Heart left ventricle (tissue), 16 donors: ENCODE measurements at regions not wholly inside any gene's neighbourhood (a gene's known extent, or its start where the extent isn't known, plus 50 kb on each side); places are given as distances from the start of the nearest gene placed in this dataset.

Experiments used
- ATAC-seq, 4 donors: fragments of 200-7000 bp; cut with Tn5 transposase; one replicate each; pipeline ENCODE4 v1.9.1; 2020 to 2022; ENCODE audit warnings: moderate library complexity in 4 of 4, mild to moderate bottlenecking in 3 of 4, moderate number of reproducible peaks in 1 of 4
- DNase-seq, 5 donors: peaks; one replicate each; pipeline ENCODE4 v3.0.0-alpha.2; 2020
- H3K27ac ChIP-seq, 12 donors: fragments of 200-600 bp; sonication (generic) in 4 of 12; one replicate each; pipeline versions ENCODE4 v1.5.0 to v1.8.0; 2016 to 2022; ENCODE audit warnings: mild to moderate bottlenecking in 2 of 12
- H3K27me3 ChIP-seq, 9 donors: fragments of 200-600 bp; sonication (generic) in 2 of 9; one replicate each; pipeline versions ENCODE4 v1.5.1 to v1.8.0; 2016 to 2022; ENCODE audit warnings: mild to moderate bottlenecking in 3 of 9
- H3K36me3 ChIP-seq, 9 donors: fragments of 200-600 bp; sonication (generic) in 2 of 9; one replicate each; pipeline versions ENCODE4 v1.5.0 to v1.8.0; 2018 to 2022; ENCODE audit warnings: mild to moderate bottlenecking in 2 of 9
- H3K4me1 ChIP-seq, 12 donors: fragments of 200-600 bp; sonication (generic) in 4 of 12; one replicate each; pipeline versions ENCODE4 v1.5.0 to v1.8.0; 2016 to 2022; ENCODE audit warnings: mild to moderate bottlenecking in 3 of 12
- H3K4me3 ChIP-seq, 12 donors: fragments of 200-600 bp; sonication (generic) in 4 of 12; one replicate each; pipeline versions ENCODE4 v1.5.0 to v1.8.0; 2017 to 2022; ENCODE audit warnings: mild to moderate bottlenecking in 9 of 12, moderate library complexity in 4 of 12
- H3K9me3 ChIP-seq, 12 donors: fragments of 200-600 bp; sonication (generic) in 4 of 12; one replicate each; pipeline versions ENCODE4 v1.5.0 to v1.8.0; 2016 to 2022; ENCODE audit warnings: mild to moderate bottlenecking in 1 of 12
- CTCF ChIP-seq, 12 donors: fragments of 200-600 bp; sonication (generic) in 4 of 12; IDR thresholded peaks; one replicate each; pipeline versions ENCODE4 v1.5.0 to v1.8.0; 2018 to 2022; ENCODE audit warnings: antibody characterized with exemption in 12 of 12, mild to moderate bottlenecking in 5 of 12
- POLR2A ChIP-seq, 2 donors: fragments of 450-650 bp; IDR thresholded peaks; one replicate each; pipeline ENCODE4 v1.6.1; 2017; ENCODE audit warnings: antibody characterized with exemption in 2 of 2, mild to moderate bottlenecking in 2 of 2, moderate library complexity in 2 of 2
- WGBS, 4 donors: extraction: QIAGEN DNeasy Blood & Tissue Kit in 2 of 4; methylation state at CpG; one replicate each; pipeline versions ENCODE4 v1.1.5 to v1.1.7; 2013 to 2018; 5-methylcytosine and 5-hydroxymethylcytosine counted together
- intact Hi-C, 10 donors: fragments of 100-400 bp; cut with DNase I; formaldehyde crosslinking; loops; one replicate each; pipeline versions ENCODE4 v1.11.1 to v1.14.2; 2022
- donor health status: ischemic (EF 13 %, LVEDD 7.1; RV severe dilation, severe dysfunction).
- donor health status: healthy with polysubstance abuse.
- donor health status: DM: no; HTN: yes; CAD: no.
- donor health status: DM: no; HTN: no; CAD: no.
- donor health status: ischemic (EF 25% LVEDD 6.9; RV normal size, moderate dysfunction).
- donor health status: ischemic (EF 25% LVEDD 5.7; RV mildly dilated, moderate dysfunction).
- donor health status: healthy.
- donor health status: DM: yes; HTN: yes; CAD: no.
- donor health status: ischemic (EF 35%, LVEDD 5.7; RV mildly dilated, moderate dysfunction).
- donor health status: nonischemic (EF 11% LVEDD 7.7; RV severe dilation, severe dysfunction).
- donor health status: DM: yes; HTN: yes; CAD: no.
- donor health status: PGD.
- donor health status: ischemic (EF 29% LVEDD 5.4; RV normal size, mild dysfunction).
- donor health status: nonischemic (EF 23%, LVEDD 6.1; RV moderate dilation, normal function).

DNA sequence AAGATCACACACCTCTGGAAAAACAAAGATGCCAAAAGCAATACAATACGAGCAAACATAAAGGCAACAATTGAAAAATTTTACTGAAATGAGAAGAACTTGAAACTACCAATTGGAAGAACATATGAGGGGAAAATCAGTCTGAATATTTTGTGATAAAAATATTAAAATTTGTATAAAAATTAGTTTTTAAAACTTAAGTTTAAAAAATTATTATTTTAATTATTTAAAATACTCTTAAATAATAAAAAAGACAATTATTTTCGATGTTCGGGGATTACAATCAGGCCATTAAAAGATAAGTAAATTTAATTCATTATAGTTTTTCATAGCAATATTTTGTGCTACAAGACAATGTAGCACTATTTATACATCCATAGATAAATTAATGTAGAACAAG is 1239.3 kb downstream of the AMY1C start:
- no peaks in the 10 kb centered on the region for H3K4me1 ChIP-seq
- ATAC-seq (no peak), DNase-seq (no peak)
- H3K36me3 ChIP-seq: no peaks in the 10 kb centered on the region
- H3K9me3 ChIP-seq: peaks cover 0 to 20% (median 5%) of the 10 kb centered on the region in 12 donors
- intact Hi-C loops: no loop called here
- no peak overlapping the region for H3K4me3 ChIP-seq
- WGBS, 4 donors: 87 to 90% (median 89%) methylated on average over 3 of the region's 3 CpGs
- no peaks in the 10 kb centered on the region for H3K27me3 ChIP-seq
- TF ChIP-seq CTCF (IDR thresholded peaks at IDR 0.05): no peak
- TF ChIP-seq POLR2A (IDR thresholded peaks at IDR 0.05): no peak
- H3K27ac ChIP-seq: no peak overlapping the region

DNA sequence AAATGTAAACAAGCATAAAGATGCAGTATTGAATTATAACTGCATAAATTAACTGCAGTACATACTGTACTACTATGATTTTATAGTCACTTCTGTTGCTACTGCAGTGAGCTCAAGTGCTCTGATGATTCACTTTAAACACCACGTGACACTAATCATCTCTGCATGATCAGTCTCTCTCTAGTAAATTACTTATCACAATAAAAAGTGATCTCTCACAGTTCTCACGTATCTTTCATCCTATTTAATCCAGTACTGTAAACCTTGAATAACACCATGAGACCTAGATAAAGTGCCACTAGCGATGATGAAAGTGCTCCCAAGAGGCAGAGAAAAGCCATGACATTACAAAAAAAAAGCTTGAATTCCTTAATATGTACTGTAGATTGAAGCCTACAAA is 1242.0 kb downstream of the AMY1C start:
- ATAC-seq: no peak
- 37 to 53% (median 47%) methylated on average over 3 of the region's 3 CpGs for WGBS, 4 donors
- peaks cover 0 to 8% (median 0%) of the 10 kb centered on the region in 12 donors for H3K9me3 ChIP-seq
- no peak overlapping the region for H3K27ac ChIP-seq
- H3K4me1 ChIP-seq: no peaks in the 10 kb centered on the region
- no peak overlapping the region for H3K4me3 ChIP-seq
- TF ChIP-seq POLR2A (IDR thresholded peaks at IDR 0.05): no peak
- no peak for TF ChIP-seq CTCF (IDR thresholded peaks at IDR 0.05)
- intact Hi-C loops: no loop called here
- no peak for DNase-seq
- H3K27me3 ChIP-seq: no peaks in the 10 kb centered on the region
- no peaks in the 10 kb centered on the region for H3K36me3 ChIP-seq

DNA sequence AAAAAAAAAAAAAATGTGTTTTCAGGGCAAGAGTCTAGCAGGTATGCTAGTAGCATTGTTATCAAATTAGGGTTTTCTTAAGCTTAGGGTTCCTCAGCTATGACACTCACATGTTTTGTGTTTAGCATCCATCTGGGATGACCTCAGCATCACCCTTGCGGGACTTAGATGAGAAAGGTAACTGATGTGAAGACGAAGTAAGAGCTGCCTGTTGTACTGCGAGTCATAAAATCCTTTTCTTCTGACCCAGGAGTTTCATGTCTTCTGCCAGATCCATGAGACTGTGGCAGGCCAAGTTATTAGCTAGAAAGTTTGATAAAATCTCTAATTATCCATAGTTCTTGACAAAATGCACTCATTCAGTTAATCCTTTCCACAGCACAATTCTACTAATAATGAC is 1251.1 kb downstream of the AMY1C start:
- peaks cover 0 to 6% (median 0%) of the 10 kb centered on the region in 12 donors for H3K9me3 ChIP-seq
- no peak for ATAC-seq
- no peaks in the 10 kb centered on the region for H3K36me3 ChIP-seq
- 49 to 57% (median 54%) methylated on average over 3 of the region's 3 CpGs for WGBS, 4 donors
- no peak for DNase-seq
- no peak for TF ChIP-seq POLR2A (IDR thresholded peaks at IDR 0.05)
- TF ChIP-seq CTCF (IDR thresholded peaks at IDR 0.05): no peak
- H3K4me3 ChIP-seq: no peak overlapping the region
- no peaks in the 10 kb centered on the region for H3K27me3 ChIP-seq
- H3K4me1 ChIP-seq: no peaks in the 10 kb centered on the region
- no peak overlapping the region for H3K27ac ChIP-seq
- intact Hi-C loops: no loop called here

GRCh38 chr1:105004515-105004914 is 1254.8 kb downstream of the AMY1C start:
- Histone ChIP-seq H3K36me3 (no peaks in the 10 kb centered on the region), H3K27me3 (no peaks in the 10 kb centered on the region), H3K9me3 (peaks cover 0 to 4% (median 0%) of the 10 kb centered on the region in 12 donors), H3K27ac (no peak overlapping the region), H3K4me3 (no peak overlapping the region), H3K4me1 (no peaks in the 10 kb centered on the region)
- ATAC-seq (no peak), DNase-seq (no peak)
- TF ChIP-seq POLR2A (IDR thresholded peaks at IDR 0.05) (no peak), CTCF (IDR thresholded peaks at IDR 0.05) (no peak)
- 76 to 93% methylated on average over 1 of the region's 1 CpG; no CpG with 5 or more reads in 2 of the 4 donors for WGBS, 4 donors
- intact Hi-C loops: no loop called here
